K562 (cell line): ENCODE measurements at regions not wholly inside any gene's neighbourhood (a gene's known extent, or its start where the extent isn't known, plus 50 kb on each side); places are given as distances from the start of the nearest gene placed in this dataset.

Experiments
- ATAC-seq: fragments of 200-7000 bp; cut with Tn5 transposase; 3 replicates; pipeline ENCODE4 v1.9.1; 2020; ENCODE audit warnings: moderate library complexity
- BruUV-seq: library from RNA; stranded (reverse); fragments of 400-500 nt; replicated peaks from 2 replicates; lab custom pipeline; 2021; lab: Mats Ljungman, UMichigan
- CTCF ChIA-PET: fragments of 300-600 bp; formaldehyde crosslinking; extraction: SDS; loops from one replicate; lab custom pipeline; 2021; ENCODE audit warnings: low intra/inter-chr PET ratio; lab: Yijun Ruan, JAX
- POLR2A ChIA-PET: fragments of 300-600, 350-650 bp; sonication (Branson Sonifier 250); formaldehyde crosslinking; extraction: SDS; loops from one replicate; lab custom pipeline; 2021; ENCODE audit warnings: antibody characterized with exemption, inconsistent platforms; lab: Yijun Ruan, JAX
- DNase-seq, 4 experiments: peaks; one replicate each; pipeline versions ENCODE4 v3.0.0 to v3.0.0-alpha.2; 2011 to 2018; ENCODE audit warnings: low spot score in 3 of 4, mixed read lengths in 3 of 4; ENCODE audit errors: extremely low read depth in 1 of 4
- FAIRE-seq: peaks from 2 replicates; lab custom pipeline; 2011; peaks lifted over from hg19 to GRCh38; lab: Jason Lieb, UNC
- H2AFZ ChIP-seq: 2 replicates; pipeline ENCODE4 v1.6.0; 2011; ENCODE audit warnings: low read depth, low read length, control low read depth, inconsistent platforms
- H3K27ac ChIP-seq: fragments of 200-600 bp; 3 replicates; pipeline ENCODE4 v1.8.0; 2011; ENCODE audit warnings: low read depth, mild to moderate bottlenecking, control low read depth, inconsistent platforms, low read length, moderate library complexity, mixed read lengths; ENCODE audit errors: extremely low read depth
- H3K27me3 ChIP-seq, 2 experiments: fragments of 300-600 bp in 1 of 2; 2 replicates in 1 of 2; 3 replicates in 1 of 2; pipeline versions ENCODE4 v1.6.0 to v1.8.0; 2011; ENCODE audit warnings: inconsistent platforms in 2 of 2, low read length in 2 of 2, mild to moderate bottlenecking in 1 of 2, mixed read lengths in 1 of 2, moderate library complexity in 1 of 2; ENCODE audit not compliant: control insufficient read depth in 2 of 2, insufficient read depth in 2 of 2
- H3K36me3 ChIP-seq: fragments of 300-600 bp; 3 replicates; pipeline ENCODE4 v1.8.0; 2011; ENCODE audit warnings: mild to moderate bottlenecking, low read length, inconsistent platforms; ENCODE audit not compliant: control insufficient read depth, insufficient read depth
- H3K4me1 ChIP-seq, 2 experiments: fragments of 200-600 bp in 1 of 2; replicated peaks in 1 of 2; 2 replicates in 1 of 2; 3 replicates in 1 of 2; pipeline versions ENCODE4 v1.5.1 to v1.8.0; 2011; ENCODE audit warnings: inconsistent platforms in 2 of 2, low read length in 2 of 2, mild to moderate bottlenecking in 1 of 2, mixed read lengths in 1 of 2, moderate library complexity in 1 of 2; ENCODE audit not compliant: control insufficient read depth in 2 of 2, insufficient read depth in 2 of 2
- H3K4me2 ChIP-seq: 2 replicates; pipeline ENCODE4 v1.6.1; 2011; ENCODE audit warnings: low read length, control low read depth, inconsistent platforms, mixed read lengths; ENCODE audit not compliant: insufficient read depth
- H3K4me3 ChIP-seq: fragments of 200-600 bp; sonication (generic), shearing (Covaris generic); 2 replicates; pipeline ENCODE4 v1.5.1; 2016; ENCODE audit warnings: control low read depth, inconsistent platforms
- H3K79me2 ChIP-seq: fragments of 200-600 bp; 3 replicates; pipeline ENCODE4 v1.8.0; 2011; ENCODE audit warnings: low read length, inconsistent platforms; ENCODE audit not compliant: control insufficient read depth, insufficient read depth
- H3K9ac ChIP-seq, 2 experiments: 2 replicates each; pipeline versions ENCODE4 v1.6.0 to v1.6.1; 2011; ENCODE audit warnings: low read depth in 2 of 2, low read length in 2 of 2, control low read depth in 1 of 2, inconsistent platforms in 1 of 2, mild to moderate bottlenecking in 1 of 2, mixed read lengths in 1 of 2; ENCODE audit not compliant: insufficient read depth in 1 of 2
- H3K9me1 ChIP-seq: one replicate; pipeline ENCODE4 v1.6.0; 2011; ENCODE audit warnings: inconsistent platforms, mild to moderate bottlenecking, low read length, moderate library complexity; ENCODE audit not compliant: control insufficient read depth, insufficient read depth
- H3K9me3 ChIP-seq: replicated peaks from 2 replicates; pipeline ENCODE4 v1.5.1; 2011; ENCODE audit warnings: low read depth, low read length, inconsistent platforms; ENCODE audit not compliant: control insufficient read depth, insufficient read depth
- H4K20me1 ChIP-seq: replicated peaks from 2 replicates; pipeline ENCODE4 v1.6.1; 2011; ENCODE audit warnings: low read length, inconsistent platforms, mixed read lengths; ENCODE audit not compliant: control insufficient read depth, insufficient read depth
- CC2D1A ChIP-seq: fragments of 450-650 bp; IDR thresholded peaks from 2 replicates; pipeline ENCODE4 v1.6.1; 2017; ENCODE audit warnings: mild to moderate bottlenecking
- CSDE1 ChIP-seq, 2 experiments: fragments of 450-650 bp; IDR thresholded peaks; 2 replicates each; pipeline ENCODE4 v1.6.1; 2016; ENCODE audit warnings: mild to moderate bottlenecking in 1 of 2
- EHMT2 ChIP-seq: fragments of 450-650 bp; IDR thresholded peaks from 2 replicates; pipeline ENCODE4 v1.6.1; 2018; ENCODE audit warnings: antibody characterized with exemption
- ILF3 ChIP-seq: fragments of 450-650 bp; IDR thresholded peaks from 2 replicates; pipeline ENCODE4 v1.6.1; 2018; ENCODE audit warnings: antibody characterized with exemption, mild to moderate bottlenecking, moderate library complexity, borderline replicate concordance
- PTRF ChIP-seq: fragments of 450-650 bp; IDR thresholded peaks from 2 replicates; pipeline ENCODE4 v1.6.1; 2016; ENCODE audit warnings: mild to moderate bottlenecking, missing genetic modification characterization, missing compliant biosample characterization
- REST ChIP-seq, 2 experiments: fragments of 450-650 bp; formaldehyde crosslinking in 1 of 2; IDR thresholded peaks; 2 replicates each; pipeline versions ENCODE4 v1.4.0 to v1.6.1; 2014 to 2020; ENCODE audit warnings: mild to moderate bottlenecking in 2 of 2, borderline replicate concordance in 1 of 2, low read depth in 1 of 2
- SMAD4 ChIP-seq: fragments of 250-450 bp; sonication (Bioruptor Pico); conservative IDR thresholded peaks from 2 replicates; pipeline ENCODE4 v1.8.0; 2021; ENCODE audit warnings: inconsistent platforms, mild to moderate bottlenecking, moderate library complexity
- TCF3 ChIP-seq: sonication (generic); formaldehyde crosslinking; IDR thresholded peaks from 2 replicates; pipeline ENCODE4 v1.4.0; 2020; ENCODE audit warnings: mild to moderate bottlenecking, missing genetic modification reagents
- VEZF1 ChIP-seq: fragments of 200-800 bp; sonication (Bioruptor generic); IDR thresholded peaks from 2 replicates; pipeline ENCODE4 v1.6.1; 2017; ENCODE audit warnings: missing genetic modification characterization, missing compliant biosample characterization
- ZBTB8A ChIP-seq: fragments of 450-650 bp; IDR thresholded peaks from 2 replicates; pipeline ENCODE4 v1.6.1; 2018; ENCODE audit warnings: mild to moderate bottlenecking, moderate library complexity; ENCODE audit not compliant: partially characterized antibody
- WGBS: fragments of 100-300 bp; shearing (Covaris generic); methylation state at CpG from one replicate; pipeline ENCODE4 v1.1.6; 2016; ENCODE audit warnings: low coverage, mixed read lengths; ENCODE audit not compliant: insufficient coverage; ENCODE audit errors: missing lambda C conversion rate; 5-methylcytosine and 5-hydroxymethylcytosine counted together
- in situ Hi-C: fragments of 300-500 bp; cut with MboI; formaldehyde crosslinking; loops from 4 replicates; pipeline ENCODE4 v1.15.0; 2018; ENCODE audit warnings: inconsistent platforms, mixed read lengths
- intact Hi-C: fragments of 100-400 bp; cut with micrococcal nuclease; formaldehyde crosslinking; loops from 2 replicates; pipeline ENCODE4 v1.14.2; 2022

- H3K9me1 ChIP-seq = no peaks in the 10 kb centered on the region
- TF ChIP-seq VEZF1 (CRISPR knock-in tag) (no peak), TCF3 (no peak), ZBTB8A (no peak), PTRF (tag) (no peak), EHMT2 (no peak), ILF3 (no peak), SMAD4 (CRISPR knock-in tag) (no peak), CSDE1 (IDR thresholded peaks at IDR 0.05) (no peak), REST (IDR thresholded peaks at IDR 0.05; ENCODE audit: borderline replicate concordance) (no peak), REST (CRISPR knock-in tag; IDR thresholded peaks at IDR 0.05; ENCODE audit: low read depth) (no peak), CC2D1A (no peak)
- TF ChIP-seq, all 486 proteins: peak for 0
- H3K4me2 ChIP-seq = no peak overlapping the region
- FAIRE-seq (no peak), ATAC-seq (no peak), DNase-seq (no peak)
- H4K20me1 ChIP-seq = no peaks in the 10 kb centered on the region
- H3K36me3 ChIP-seq = no peaks in the 10 kb centered on the region
- no peak overlapping the region for H3K9ac ChIP-seq
- H3K27ac ChIP-seq = no peak overlapping the region
- BruUV-seq = no TSS peak
- intact Hi-C loops = no loop called here
- ChIA-PET CTCF (no interaction called here), POLR2A (no interaction called here)
- H3K27me3 ChIP-seq = no peaks in the 10 kb centered on the region
- no peak overlapping the region for H2AFZ ChIP-seq
- H3K4me1 ChIP-seq = no peaks in the 10 kb centered on the region
- 0% methylated on average over 2 of the region's 2 CpGs for WGBS
- in situ Hi-C loops = no loop called here
- no peaks in the 10 kb centered on the region for H3K79me2 ChIP-seq
- no peak overlapping the region for H3K4me3 ChIP-seq
- H3K9me3 ChIP-seq = 0 out of 2 replicates have a peak, but pooled peaks cover 2% of the 10 kb centered on the region
Measured at GRCh38 chr5:97876272-97876671, 693.2 kb upstream of the RIOK2 start.
